ENCODE measurements at regions not wholly inside any gene's neighbourhood (a gene's known extent, or its start where the extent isn't known, plus 50 kb on each side); places are given as distances from the start of the nearest gene placed in this dataset.
"Not testable (repeated sequence)": the region's sequence is repeated elsewhere in the genome, so short reads cannot be mapped to it uniquely, and the experiment has no call there.

GRCh38 chr4:101411926-101412325 lies 64.6 kb upstream of the PPP3CA start:
- no peak overlapping the region for H3K27ac Mint-ChIP-seq
- H3K36me3 Mint-ChIP-seq = peaks cover 4% of the 10 kb centered on the region
- ATAC-seq (ENCODE audit: low read depth) (no peak), DNase-seq (ENCODE audit: low spot score in 2 of 2) (no peak)
- H3K4me1 Mint-ChIP-seq = peaks cover 6% of the 10 kb centered on the region
- H3K4me3 Mint-ChIP-seq = no peak overlapping the region
- H3K27me3 Mint-ChIP-seq = no peaks in the 10 kb centered on the region
- H3K9me3 Mint-ChIP-seq = peaks cover 7% of the 10 kb centered on the region

DNA sequence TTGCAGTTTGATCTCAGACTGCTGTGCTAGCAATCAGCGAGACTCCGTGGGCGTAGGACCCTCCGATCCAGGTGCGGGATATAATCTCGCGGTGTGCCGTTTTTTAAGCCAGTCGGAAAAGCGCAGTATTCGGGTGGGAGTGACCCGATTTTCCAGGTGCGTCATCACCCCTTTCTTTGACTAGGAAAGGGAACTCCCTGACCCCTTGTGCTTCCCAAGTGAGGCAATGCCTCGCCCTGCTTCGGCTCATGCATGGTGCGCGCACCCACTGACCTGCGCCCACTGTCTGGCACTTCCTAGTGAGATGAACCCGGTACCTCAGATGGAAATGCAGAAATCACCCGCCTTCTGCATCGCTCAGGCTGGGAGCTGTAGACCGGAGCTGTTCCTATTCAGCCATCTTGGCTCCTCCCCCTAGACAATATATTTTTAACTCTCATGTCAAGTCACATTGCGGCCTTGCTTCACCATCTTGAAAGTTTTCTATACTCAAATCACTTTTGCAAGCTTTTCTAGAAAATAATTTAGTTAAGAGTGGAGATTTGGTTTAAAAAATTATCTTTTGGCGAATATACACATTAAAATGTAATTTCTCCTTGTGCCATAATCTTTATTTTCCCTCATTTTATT lies 64.1 kb upstream of the PPP3CA start:
- not testable (repeated sequence) for H3K4me3 Mint-ChIP-seq; DNase-seq (ENCODE audit: low spot score in 2 of 2); H3K4me1 Mint-ChIP-seq; H3K27me3 Mint-ChIP-seq; H3K27ac Mint-ChIP-seq; H3K36me3 Mint-ChIP-seq; H3K9me3 Mint-ChIP-seq; ATAC-seq (ENCODE audit: low read depth)

GRCh38 chr4:101400096-101400495 lies 52.8 kb upstream of the PPP3CA start:
- DNase-seq (ENCODE audit: low spot score in 2 of 2) (no peak), ATAC-seq (ENCODE audit: low read depth) (no peak)
- H3K27ac Mint-ChIP-seq = no peak overlapping the region
- H3K4me3 Mint-ChIP-seq = no peak overlapping the region
- H3K27me3 Mint-ChIP-seq = no peaks in the 10 kb centered on the region
- no peaks in the 10 kb centered on the region for H3K4me1 Mint-ChIP-seq
- peaks cover 1% of the 10 kb centered on the region for H3K9me3 Mint-ChIP-seq
- H3K36me3 Mint-ChIP-seq = no peaks in the 10 kb centered on the region

- no peak for DNase-seq (ENCODE audit: low spot score in 2 of 2)
- no peaks in the 10 kb centered on the region for H3K4me1 Mint-ChIP-seq
- no peaks in the 10 kb centered on the region for H3K9me3 Mint-ChIP-seq
- no peaks in the 10 kb centered on the region for H3K36me3 Mint-ChIP-seq
- H3K27ac Mint-ChIP-seq = no peak overlapping the region
- H3K27me3 Mint-ChIP-seq = no peaks in the 10 kb centered on the region
- H3K4me3 Mint-ChIP-seq = no peak overlapping the region
- ATAC-seq (ENCODE audit: low read depth) = no peak
Observed at GRCh38 chr4:101398807-101399206, 51.5 kb upstream of the PPP3CA start.

Data from memory B cell (primary cell).